GM12878 (cell line): ENCODE measurements at regions not wholly inside any gene's neighbourhood (a gene's known extent, or its start where the extent isn't known, plus 50 kb on each side); places are given as distances from the start of the nearest gene placed in this dataset.

ENCODE experiments used
- ATAC-seq: fragments of 200-7000 bp; cut with Tn5 transposase; 3 replicates; pipeline ENCODE4 v1.9.1; 2020; ENCODE audit warnings: mild to moderate bottlenecking, moderate library complexity
- BruUV-seq: library from RNA; stranded (reverse); fragments of 400-500 nt; replicated peaks from 2 replicates; lab custom pipeline; 2021; lab: Mats Ljungman, UMichigan
- CTCF ChIA-PET: fragments of 300-600 bp; sonication (Branson Sonifier 250); formaldehyde crosslinking; extraction: SDS; loops from one replicate; lab custom pipeline; 2021; ENCODE audit warnings: inconsistent platforms; lab: Yijun Ruan, JAX
- POLR2A ChIA-PET: fragments of 350-600 bp; formaldehyde crosslinking; extraction: SDS; loops from one replicate; lab custom pipeline; 2021; ENCODE audit warnings: inconsistent platforms; lab: Charles Lee
- RAD21 ChIA-PET: fragments of 300-600 bp; sonication (Branson Sonifier 250); formaldehyde crosslinking; loops from one replicate; lab custom pipeline; 2023; ENCODE audit warnings: antibody characterized with exemption; ENCODE audit not compliant: unreplicated experiment; lab: Charles Lee
- SMC1A ChIA-PET: fragments of 300-600 bp; sonication (Branson Sonifier 250); formaldehyde crosslinking; loops from one replicate; lab custom pipeline; 2023; ENCODE audit not compliant: unreplicated experiment, uncharacterized antibody; lab: Charles Lee
- DNase-seq: peaks from one replicate; pipeline ENCODE4 v3.0.0-alpha.2; 2011; ENCODE audit warnings: low read depth, low spot score
- FAIRE-seq: peaks from 3 replicates; lab custom pipeline; 2011; peaks lifted over from hg19 to GRCh38; lab: Jason Lieb, UNC
- H2AFZ ChIP-seq: 2 replicates; pipeline ENCODE4 v1.6.0; 2011; ENCODE audit warnings: low read depth, low read length, control low read depth; ENCODE audit not compliant: control insufficient read depth
- H3K27ac ChIP-seq: 2 replicates; pipeline ENCODE4 v1.5.1; 2011; ENCODE audit warnings: control low read depth; ENCODE audit not compliant: control insufficient read depth, insufficient read depth
- H3K27me3 ChIP-seq, 2 experiments: replicated peaks in 1 of 2; 2 replicates each; pipeline versions ENCODE4 v1.6.0 to v1.6.1; 2011; ENCODE audit warnings: low read length in 1 of 2; ENCODE audit not compliant: control insufficient read depth in 2 of 2, insufficient read depth in 2 of 2
- H3K36me3 ChIP-seq, 2 experiments: 2 replicates each; pipeline ENCODE4 v1.5.1; 2011; ENCODE audit warnings: low read length in 1 of 2; ENCODE audit not compliant: control insufficient read depth in 2 of 2, insufficient read depth in 2 of 2
- H3K4me1 ChIP-seq: 2 replicates; pipeline ENCODE4 v1.6.1; 2011; ENCODE audit warnings: mild to moderate bottlenecking, low read length, moderate library complexity, mixed read lengths; ENCODE audit not compliant: control insufficient read depth, insufficient read depth
- H3K4me2 ChIP-seq: 2 replicates; pipeline ENCODE4 v1.6.0; 2011; ENCODE audit warnings: control low read depth; ENCODE audit not compliant: control insufficient read depth, insufficient read depth
- H3K4me3 ChIP-seq: fragments of 200-600 bp; sonication (generic); 2 replicates; pipeline ENCODE4 v1.5.1; 2016
- H3K79me2 ChIP-seq: 2 replicates; pipeline ENCODE4 v1.6.0; 2011; ENCODE audit warnings: low read length; ENCODE audit not compliant: control insufficient read depth, insufficient read depth
- H3K9ac ChIP-seq: 2 replicates; pipeline ENCODE4 v1.8.0; 2011; ENCODE audit warnings: low read length, control low read depth, mixed read lengths; ENCODE audit not compliant: control insufficient read depth, insufficient read depth
- H3K9me3 ChIP-seq: replicated peaks from 3 replicates; pipeline ENCODE4 v1.5.1; 2011; ENCODE audit warnings: mild to moderate bottlenecking, low read length; ENCODE audit not compliant: control insufficient read depth, insufficient read depth
- H4K20me1 ChIP-seq: 2 replicates; pipeline ENCODE4 v1.6.0; 2011; ENCODE audit not compliant: control insufficient read depth, insufficient read depth
- FOXM1 ChIP-seq: IDR thresholded peaks from 2 replicates; pipeline ENCODE4 v1.6.1; 2012; ENCODE audit warnings: low read depth, mild to moderate bottlenecking, inconsistent platforms, low read length, moderate library complexity
- MLLT1 ChIP-seq: fragments of 450-650 bp; IDR thresholded peaks from 2 replicates; pipeline ENCODE4 v1.6.1; 2016; ENCODE audit warnings: mild to moderate bottlenecking
- MTA2 ChIP-seq: fragments of 450-650 bp; IDR thresholded peaks from 2 replicates; pipeline ENCODE4 v1.6.1; 2016; ENCODE audit warnings: low read depth, mild to moderate bottlenecking, moderate library complexity
- PKNOX1 ChIP-seq: fragments of 450-650 bp; IDR thresholded peaks from 2 replicates; pipeline ENCODE4 v1.6.1; 2016; ENCODE audit warnings: mild to moderate bottlenecking
- RUNX3 ChIP-seq: IDR thresholded peaks from 2 replicates; pipeline ENCODE4 v1.6.1; 2012; ENCODE audit warnings: low read length, inconsistent platforms
- WGBS: methylation state at CpG from one replicate; pipeline ENCODE4 v1.1.6; 2016; ENCODE audit warnings: low lambda C conversion rate; ENCODE audit not compliant: insufficient replicate concordance, insufficient coverage; ENCODE audit errors: missing lambda C conversion rate; 5-methylcytosine and 5-hydroxymethylcytosine counted together
- in situ Hi-C: fragments of 300-500 bp; cut with MboI; formaldehyde crosslinking; loops from 9 replicates; pipeline ENCODE4 v1.14.3; 2018; ENCODE audit warnings: mixed read lengths
- intact Hi-C: fragments of 100-400 bp; cut with micrococcal nuclease; formaldehyde crosslinking; loops from one replicate; pipeline ENCODE4 v1.14.2; 2022; ENCODE audit not compliant: unreplicated experiment

GRCh38 chr17:71883845-71884244 lies 237.0 kb upstream of the SOX9 start:
- Histone ChIP-seq H3K4me3 (no peak overlapping the region), H3K27me3 (no peaks in the 10 kb centered on the region), H3K9ac (no peak overlapping the region), H4K20me1 (no peaks in the 10 kb centered on the region), H3K79me2 (no peaks in the 10 kb centered on the region), H3K4me1 (no peaks in the 10 kb centered on the region), H3K4me2 (no peak overlapping the region), H2AFZ (no peak overlapping the region), H3K27ac (no peak overlapping the region), H3K36me3 (no peaks in the 10 kb centered on the region), H3K9me3 (no peaks in the 10 kb centered on the region; the same call in 2 of the 3 replicates)
- BruUV-seq = no TSS peak
- TF ChIP-seq RUNX3 (peak; percentile 30; the same call in 1 of the 2 replicates), MLLT1 (no peak), MTA2 (peak; percentile 60; the same call in 1 of the 2 replicates), FOXM1 (peak; percentile 20; the same call in 1 of the 2 replicates), PKNOX1 (no peak)
- FAIRE-seq = no peak
- 14% methylated on average over 3 of the region's 3 CpGs for WGBS
- CTCF ChIA-PET = interaction anchor here (0.6 to 2.6 kb wide), 3 partner anchors 20 to 234 kb away, joined by 3 to 6 read pairs (median 3); no protein-coding TSS in a partner anchor
- ATAC-seq = peak; percentile 82
- in situ Hi-C loops = no loop called here
- intact Hi-C loops = no loop called here
- SMC1A ChIA-PET = interaction anchor here (0.6 to 1.0 kb wide), 2 partner anchors 11 to 155 kb away, joined by 3 to 4 read pairs; no protein-coding TSS in a partner anchor
- POLR2A ChIA-PET = no interaction called here
- RAD21 ChIA-PET = interaction anchor here (1.1 kb wide), 2 partner anchors 121 to 654 kb away, joined by 3 to 5 read pairs; no protein-coding TSS in a partner anchor
- DNase-seq = no peak
